CD14-positive monocyte (primary cell): ENCODE measurements at regions not wholly inside any gene's neighbourhood (a gene's known extent, or its start where the extent isn't known, plus 50 kb on each side); places are given as distances from the start of the nearest gene placed in this dataset.

Source experiments
- DNase-seq, 3 donors: peaks; one replicate each; pipeline ENCODE4 v3.0.0-alpha.2; 2011 to 2022
- H2AFZ ChIP-seq: 2 replicates; pipeline ENCODE4 v1.6.0; 2012; ENCODE audit warnings: mild to moderate bottlenecking, low read depth, low read length, inconsistent platforms; ENCODE audit not compliant: insufficient read depth, poor library complexity, severe bottlenecking
- H3K27ac ChIP-seq, 2 donors: 1 replicate in 1 of 2; 2 replicates in 1 of 2; pipeline ENCODE4 v1.5.1; 2012 to 2013; ENCODE audit warnings: low read length in 2 of 2, control low read depth in 1 of 2, inconsistent platforms in 1 of 2, low read depth in 1 of 2, mild to moderate bottlenecking in 1 of 2
- H3K27me3 ChIP-seq, 2 donors: one replicate each; pipeline versions ENCODE4 v1.6.0 to v1.6.1; 2011 to 2013; ENCODE audit warnings: low read length in 2 of 2; ENCODE audit not compliant: control insufficient read depth in 2 of 2, insufficient read depth in 2 of 2
- H3K36me3 ChIP-seq, 2 donors: replicated peaks in 1 of 2; 1 replicate in 1 of 2; 2 replicates in 1 of 2; pipeline versions ENCODE4 v1.5.1 to v1.6.1; 2012 to 2013; ENCODE audit warnings: low read length in 2 of 2, control low read depth in 1 of 2, inconsistent platforms in 1 of 2, mild to moderate bottlenecking in 1 of 2; ENCODE audit not compliant: insufficient read depth in 2 of 2, control insufficient read depth in 1 of 2
- H3K4me1 ChIP-seq, 2 donors: 1 replicate in 1 of 2; 2 replicates in 1 of 2; pipeline versions ENCODE4 v1.5.1 to v1.6.1; 2012 to 2013; ENCODE audit warnings: low read length in 2 of 2, control low read depth in 1 of 2, inconsistent platforms in 1 of 2, mild to moderate bottlenecking in 1 of 2, moderate library complexity in 1 of 2; ENCODE audit not compliant: insufficient read depth in 2 of 2, control insufficient read depth in 1 of 2
- H3K4me2 ChIP-seq: replicated peaks from 2 replicates; pipeline ENCODE3; 2012; ENCODE audit warnings: low read length, moderate library complexity, mild to moderate bottlenecking; ENCODE audit not compliant: poor library complexity, severe bottlenecking; ENCODE audit errors: extremely low read depth
- H3K4me3 ChIP-seq, 3 experiments: fragments of 200-600 bp in 1 of 3; sonication (generic) in 1 of 3; replicated peaks in 1 of 3; 1 replicate in 2 of 3; 2 replicates in 1 of 3; pipeline ENCODE4 v1.5.1; 2011 to 2013; ENCODE audit warnings: low read length in 3 of 3, mild to moderate bottlenecking in 3 of 3, control low read depth in 2 of 3, low read depth in 2 of 3, inconsistent platforms in 1 of 3, moderate library complexity in 1 of 3
- H3K79me2 ChIP-seq: 2 replicates; pipeline ENCODE4 v1.6.0; 2012; ENCODE audit warnings: mild to moderate bottlenecking, control low read depth, inconsistent platforms, low read length, moderate library complexity; ENCODE audit not compliant: insufficient read depth
- H3K9ac ChIP-seq: 2 replicates; pipeline ENCODE4 v1.6.0; 2017; ENCODE audit warnings: low read length, mild to moderate bottlenecking; ENCODE audit not compliant: insufficient read depth, poor library complexity, severe bottlenecking
- H3K9me3 ChIP-seq, 2 donors: replicated peaks in 1 of 2; 1 replicate in 1 of 2; 2 replicates in 1 of 2; pipeline versions ENCODE4 v1.5.1 to v1.6.1; 2012 to 2013; ENCODE audit warnings: low read length in 2 of 2, control low read depth in 1 of 2; ENCODE audit not compliant: control insufficient read depth in 1 of 2, insufficient read depth in 1 of 2
- H4K20me1 ChIP-seq: 2 replicates; pipeline ENCODE4 v1.6.0; 2012; ENCODE audit warnings: mild to moderate bottlenecking, low read length, control low read depth, moderate library complexity; ENCODE audit not compliant: insufficient read depth
- H3K27ac Mint-ChIP-seq, 7 donors: one replicate each; pipeline ENCODE4 v1.8.0; 2020; ENCODE audit warnings: mild to moderate bottlenecking in 7 of 7, mixed read lengths in 7 of 7, moderate library complexity in 6 of 7, inconsistent platforms in 2 of 7
- H3K27me3 Mint-ChIP-seq, 3 donors: one replicate each; pipeline ENCODE4 v1.8.0; 2021 to 2022; ENCODE audit warnings: low read depth in 3 of 3, mild to moderate bottlenecking in 3 of 3, mixed read lengths in 3 of 3, moderate library complexity in 3 of 3, inconsistent platforms in 1 of 3
- H3K36me3 Mint-ChIP-seq, 2 donors: one replicate each; pipeline ENCODE4 v1.8.0; 2020; ENCODE audit warnings: mixed read lengths in 2 of 2, inconsistent platforms in 1 of 2, mild to moderate bottlenecking in 1 of 2
- H3K4me1 Mint-ChIP-seq: one replicate; pipeline ENCODE4 v1.8.0; 2020; ENCODE audit warnings: mild to moderate bottlenecking, mixed read lengths
- H3K4me3 Mint-ChIP-seq, 2 donors: one replicate each; pipeline ENCODE4 v1.8.0; 2020; ENCODE audit warnings: mild to moderate bottlenecking in 2 of 2, mixed read lengths in 2 of 2, moderate library complexity in 1 of 2
- H3K9me3 Mint-ChIP-seq, 7 donors: one replicate each; pipeline ENCODE4 v1.8.0; 2020 to 2022; ENCODE audit warnings: mixed read lengths in 7 of 7, mild to moderate bottlenecking in 6 of 7, moderate library complexity in 6 of 7, inconsistent platforms in 2 of 7
- WGBS: methylation state at CpG from one replicate; pipeline ENCODE4 v1.1.5; 2013; ENCODE audit warnings: missing lambda C conversion rate; ENCODE audit not compliant: insufficient coverage; 5-methylcytosine and 5-hydroxymethylcytosine counted together
- intact Hi-C, 2 donors: fragments of 100-400 bp; cut with micrococcal nuclease; formaldehyde crosslinking; loops; one replicate each; pipeline versions ENCODE4 v1.15.0 to v1.15.1; 2023
- TF ChIP-seq, protein P1 (sequence below): fragments of 200-600 bp; IDR thresholded peaks from one replicate; pipeline ENCODE4 v1.8.0; 2022; ENCODE audit warnings: antibody characterized with exemption, mild to moderate bottlenecking

DNA sequence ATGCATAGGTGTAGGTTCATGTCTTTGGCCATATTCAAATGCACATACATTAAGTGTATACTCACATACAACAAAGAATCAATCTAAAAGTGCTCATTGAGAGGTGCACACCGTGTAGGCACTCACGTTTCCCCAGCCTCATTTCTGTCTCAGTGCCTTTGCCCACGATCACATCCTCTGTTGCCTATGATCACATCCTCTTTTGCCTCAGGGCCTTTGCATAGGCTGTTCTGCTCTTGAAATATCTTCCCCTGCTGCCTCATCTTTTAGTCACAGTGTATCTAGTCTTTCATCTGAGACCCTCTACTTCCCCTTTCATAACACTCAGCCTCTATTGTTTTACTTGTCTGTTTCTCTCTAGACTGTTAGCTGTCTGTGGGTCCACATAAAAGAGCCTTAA, 69.3 kb downstream of the FOXD2 start:
- peaks cover 56 to 75% (median 66%) of the 10 kb centered on the region in 3 donors for H3K27me3 Mint-ChIP-seq
- H4K20me1 ChIP-seq, result no peaks in the 10 kb centered on the region
- peaks cover 0 to 12% (median 3%) of the 10 kb centered on the region in 7 donors for H3K9me3 Mint-ChIP-seq
- H3K9me3 ChIP-seq, result peaks cover 0 to 17% of the 10 kb centered on the region in 2 donors
- no peaks in the 10 kb centered on the region for H3K36me3 ChIP-seq
- H3K27ac ChIP-seq, result no peak overlapping the region
- WGBS, result 76% methylated on average over 3 of the region's 3 CpGs
- H3K4me1 Mint-ChIP-seq, result peaks cover 5% of the 10 kb centered on the region
- no peak for DNase-seq
- H3K36me3 Mint-ChIP-seq, result no peaks in the 10 kb centered on the region
- no peak overlapping the region for H3K9ac ChIP-seq
- peak overlapping the region in 1 of 2 donors; percentile 61 for H3K4me3 Mint-ChIP-seq
- no peak overlapping the region for H3K4me3 ChIP-seq
- intact Hi-C loops, result no loop called here
- H3K4me2 ChIP-seq, result no peak overlapping the region
- H3K27ac Mint-ChIP-seq, result no peak overlapping the region
- TF ChIP-seq, protein P1, sequence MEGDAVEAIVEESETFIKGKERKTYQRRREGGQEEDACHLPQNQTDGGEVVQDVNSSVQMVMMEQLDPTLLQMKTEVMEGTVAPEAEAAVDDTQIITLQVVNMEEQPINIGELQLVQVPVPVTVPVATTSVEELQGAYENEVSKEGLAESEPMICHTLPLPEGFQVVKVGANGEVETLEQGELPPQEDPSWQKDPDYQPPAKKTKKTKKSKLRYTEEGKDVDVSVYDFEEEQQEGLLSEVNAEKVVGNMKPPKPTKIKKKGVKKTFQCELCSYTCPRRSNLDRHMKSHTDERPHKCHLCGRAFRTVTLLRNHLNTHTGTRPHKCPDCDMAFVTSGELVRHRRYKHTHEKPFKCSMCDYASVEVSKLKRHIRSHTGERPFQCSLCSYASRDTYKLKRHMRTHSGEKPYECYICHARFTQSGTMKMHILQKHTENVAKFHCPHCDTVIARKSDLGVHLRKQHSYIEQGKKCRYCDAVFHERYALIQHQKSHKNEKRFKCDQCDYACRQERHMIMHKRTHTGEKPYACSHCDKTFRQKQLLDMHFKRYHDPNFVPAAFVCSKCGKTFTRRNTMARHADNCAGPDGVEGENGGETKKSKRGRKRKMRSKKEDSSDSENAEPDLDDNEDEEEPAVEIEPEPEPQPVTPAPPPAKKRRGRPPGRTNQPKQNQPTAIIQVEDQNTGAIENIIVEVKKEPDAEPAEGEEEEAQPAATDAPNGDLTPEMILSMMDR, result no peak
- H3K4me1 ChIP-seq, result peaks cover 4 to 9% of the 10 kb centered on the region in 2 donors
- H3K27me3 ChIP-seq, result peaks cover 51 to 56% of the 10 kb centered on the region in 2 donors
- no peaks in the 10 kb centered on the region for H3K79me2 ChIP-seq
- no peak overlapping the region for H2AFZ ChIP-seq

GRCh38 chr1:47507881-47508701, 70.2 kb downstream of the FOXD2 start:
- Mint-ChIP-seq H3K4me1 (peaks cover 5% of the 10 kb centered on the region), H3K4me3 (peak overlapping the region in 1 of 2 donors; percentile 77), H3K36me3 (no peaks in the 10 kb centered on the region), H3K27me3 (peaks cover 55 to 77% (median 67%) of the 10 kb centered on the region in 3 donors), H3K9me3 (peaks cover 0 to 13% (median 3%) of the 10 kb centered on the region in 7 donors), H3K27ac (no peak overlapping the region)
- Histone ChIP-seq H3K9me3 (peaks cover 0 to 17% of the 10 kb centered on the region in 2 donors), H4K20me1 (no peaks in the 10 kb centered on the region), H3K4me1 (peaks cover 4 to 9% of the 10 kb centered on the region in 2 donors), H3K4me3 (no peak overlapping the region), H3K27me3 (peaks cover 53 to 56% of the 10 kb centered on the region in 2 donors), H3K27ac (no peak overlapping the region), H3K9ac (no peak overlapping the region), H3K4me2 (peak overlapping the region; percentile 69), H2AFZ (peak overlapping the region; percentile 63), H3K79me2 (no peaks in the 10 kb centered on the region), H3K36me3 (no peaks in the 10 kb centered on the region)
- TF ChIP-seq, protein P1, result no peak
- intact Hi-C loops, result no loop called here
- WGBS, result under 1% methylated on average over 76 of the region's 77 CpGs
- no peak for DNase-seq
